T-helper 1 cell treated with Interleukin-12 subunit alpha and Interleukin-12 subunit beta and Interleukin-4 antibody, amounts not matched to agents 30 ng/mL and 1 ng/mL, for 36 hours (primary cell): ENCODE measurements at regions not wholly inside any gene's neighbourhood (a gene's known extent, or its start where the extent isn't known, plus 50 kb on each side); places are given as distances from the start of the nearest gene placed in this dataset.
"Not testable (repeated sequence)": the region's sequence is repeated elsewhere in the genome, so short reads cannot be mapped to it uniquely, and the experiment has no call there.

Experiments used
- intact Hi-C: fragments of 100-400 bp; cut with micrococcal nuclease; formaldehyde crosslinking; loops from one replicate; pipeline ENCODE4 v1.15.1; 2024

DNA sequence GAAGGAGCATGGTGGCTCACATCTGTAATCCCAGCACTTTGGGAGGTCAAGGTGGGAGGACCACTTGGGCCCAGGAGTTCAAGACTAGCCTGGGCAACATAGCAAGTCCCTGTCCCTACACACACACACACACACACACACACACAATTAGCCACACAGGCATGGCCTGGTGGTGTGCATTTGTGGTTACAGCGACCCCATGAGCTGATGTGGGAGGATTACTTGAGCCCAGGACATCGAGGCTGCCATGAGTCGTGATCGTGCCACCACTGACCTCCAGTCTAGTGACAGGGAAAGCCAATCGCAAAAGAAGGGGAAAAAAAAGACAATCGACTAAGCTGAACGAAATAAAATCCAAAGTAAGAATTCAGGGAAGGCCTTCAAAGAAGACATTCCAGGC lies 67.9 kb downstream of the TBX3 start:
- intact Hi-C loops = no loop called here

DNA sequence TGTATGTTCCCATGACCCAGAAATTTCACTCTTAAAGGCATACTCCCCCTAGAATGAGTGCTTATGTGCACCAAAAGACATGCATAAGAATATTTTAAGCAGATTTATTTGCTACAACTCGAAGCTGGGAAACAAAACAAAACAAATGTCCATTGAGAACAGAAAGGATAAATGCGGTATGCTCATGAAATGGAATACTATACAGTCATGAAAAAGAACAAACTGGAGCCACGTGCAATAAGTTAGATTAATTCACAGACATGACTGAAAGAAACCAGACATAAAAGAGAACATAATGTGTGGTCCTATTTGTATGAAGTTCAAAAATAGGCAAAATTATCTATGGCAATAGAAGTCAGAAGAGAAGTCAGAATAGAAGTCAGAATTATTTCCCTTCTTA lies 69.9 kb downstream of the TBX3 start:
- intact Hi-C loops = no loop called here

DNA sequence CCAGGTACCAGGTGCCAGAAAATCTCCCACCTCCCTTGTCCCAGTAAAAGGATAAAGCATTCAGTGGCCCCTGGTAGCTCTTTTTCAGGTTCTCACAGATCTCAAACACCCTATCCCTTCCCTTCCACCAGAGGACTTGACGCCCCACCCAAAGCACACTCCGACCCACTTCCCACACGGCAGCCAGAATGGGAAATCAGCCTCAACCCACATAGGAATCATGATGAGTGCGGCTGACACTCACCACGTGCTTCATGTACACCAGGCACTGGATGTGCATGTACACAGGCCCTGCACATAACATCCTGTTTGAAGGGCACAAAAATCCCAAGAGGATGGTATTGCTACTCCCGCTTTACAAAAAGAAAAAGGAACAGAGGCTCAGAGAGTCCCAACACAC lies 71.9 kb downstream of the TBX3 start:
- intact Hi-C loops = no loop called here

DNA sequence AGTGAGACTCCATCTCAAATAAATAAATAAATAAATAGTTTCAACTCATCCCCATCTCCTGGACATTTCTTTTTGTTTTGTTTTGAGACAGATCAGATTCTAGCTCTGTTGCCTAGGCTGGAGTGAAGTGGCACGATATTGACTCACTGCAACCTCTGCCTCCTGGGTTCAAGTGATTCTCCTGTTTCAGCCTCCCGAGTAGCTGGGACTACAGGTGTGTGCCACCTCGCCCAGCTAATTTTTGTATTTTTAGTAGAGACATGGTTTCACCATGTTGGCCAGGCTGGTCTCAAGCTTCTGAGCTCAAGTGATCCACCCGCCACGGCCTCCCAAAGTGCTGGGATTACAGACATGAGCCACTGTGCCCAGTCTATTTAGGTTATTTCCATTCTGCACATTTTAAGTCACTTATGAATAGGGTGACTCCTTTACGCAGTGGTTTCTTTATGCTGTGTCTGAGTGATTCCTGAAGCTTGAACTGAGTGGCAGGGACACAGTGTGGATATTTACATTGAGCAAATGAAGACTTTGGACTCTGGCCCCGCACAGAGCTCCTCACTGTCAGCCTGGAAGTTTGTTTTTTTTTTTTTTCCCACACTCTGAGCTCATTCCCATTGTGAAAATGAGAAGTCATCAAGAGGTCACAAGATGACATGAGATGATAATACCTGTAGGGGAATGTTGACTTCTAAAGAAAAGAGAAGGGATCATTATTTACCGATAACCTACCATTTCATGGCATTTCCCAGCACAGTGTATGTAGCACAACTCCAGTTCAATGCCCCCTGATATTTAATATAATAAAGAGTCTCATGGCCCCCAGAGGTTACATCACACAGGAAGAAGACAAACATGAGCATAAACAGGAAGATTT lies 72.6 kb downstream of the TBX3 start:
- intact Hi-C loops = no loop called here

DNA sequence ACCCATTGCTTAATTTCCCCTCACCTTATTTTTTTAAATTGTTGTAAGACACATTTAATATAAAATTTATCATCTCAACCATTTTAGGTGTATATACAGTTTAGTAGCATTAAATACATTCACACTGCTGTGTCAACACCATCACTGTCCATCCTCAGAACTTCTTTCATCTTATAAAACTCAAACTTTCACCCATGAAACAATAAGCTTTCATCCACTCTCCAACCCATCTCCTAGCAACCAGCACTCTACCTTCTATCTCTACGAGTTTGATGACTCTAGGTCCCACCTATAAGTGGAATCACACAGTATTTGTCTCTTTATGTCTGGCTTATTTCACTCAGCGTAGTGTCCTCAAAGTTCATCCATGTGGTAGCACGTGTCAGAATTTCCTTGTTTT lies 75.5 kb downstream of the TBX3 start:
- intact Hi-C loops = no loop called here

DNA sequence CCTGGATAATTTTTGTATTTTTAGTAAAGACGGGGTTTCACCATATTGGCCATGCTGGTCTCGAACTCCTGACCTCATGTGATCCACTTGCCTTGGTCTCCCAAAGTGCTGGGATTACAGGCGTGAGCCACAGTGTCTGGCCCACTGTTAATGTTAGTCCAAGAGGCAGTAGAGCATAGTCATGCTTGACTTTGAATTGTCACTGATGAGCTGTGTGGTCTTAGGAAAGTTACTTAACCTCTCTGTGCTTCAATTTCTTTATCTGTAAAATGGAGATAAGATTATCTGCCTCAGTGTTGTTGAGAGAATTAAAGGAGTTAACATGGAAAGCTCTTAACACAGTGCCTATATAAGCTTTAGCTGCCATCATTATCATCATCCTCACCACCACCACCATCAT lies 78.1 kb downstream of the TBX3 start:
- intact Hi-C loops = no loop called here

DNA sequence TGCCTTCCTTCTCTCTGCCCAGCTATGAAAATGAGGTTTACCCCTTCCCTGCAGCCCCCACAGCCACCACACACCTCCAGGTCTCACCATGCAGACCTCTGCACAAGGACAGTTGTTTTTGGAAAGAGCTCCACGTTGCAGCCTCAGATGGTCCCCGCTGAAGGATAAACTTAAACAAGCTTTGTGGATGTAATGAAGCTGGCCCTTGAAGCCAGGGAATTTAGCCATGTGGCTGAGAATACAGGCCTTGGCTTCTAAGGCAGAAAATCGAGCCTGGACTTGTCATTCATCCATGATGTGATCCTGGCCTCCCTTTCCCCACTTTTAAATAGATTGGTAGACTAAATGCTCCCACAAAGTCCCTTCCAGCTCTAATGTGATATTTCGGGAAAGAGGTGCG lies 79.4 kb downstream of the TBX3 start:
- intact Hi-C loops = no loop called here

DNA sequence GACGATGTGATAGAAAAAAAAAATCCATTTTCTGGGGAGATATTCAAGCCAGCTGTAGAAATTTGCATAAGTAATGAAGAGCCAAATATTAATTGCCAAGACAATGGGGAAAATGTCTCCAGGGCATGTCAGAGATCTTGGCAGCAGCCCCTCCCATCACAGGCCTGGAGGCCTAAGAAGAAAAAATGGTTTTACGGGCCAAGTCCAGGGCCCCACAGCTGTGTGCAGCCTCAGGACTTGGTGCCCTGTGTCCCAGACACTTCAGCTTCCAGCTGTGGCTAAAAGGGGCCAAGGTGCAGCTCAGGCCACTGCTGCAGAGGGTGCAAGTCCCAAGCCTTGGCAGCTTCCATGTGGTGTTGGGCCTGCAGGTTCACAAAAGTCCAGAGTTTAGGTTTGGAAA lies 83.4 kb downstream of the TBX3 start:
- intact Hi-C loops = not testable (repeated sequence)

DNA sequence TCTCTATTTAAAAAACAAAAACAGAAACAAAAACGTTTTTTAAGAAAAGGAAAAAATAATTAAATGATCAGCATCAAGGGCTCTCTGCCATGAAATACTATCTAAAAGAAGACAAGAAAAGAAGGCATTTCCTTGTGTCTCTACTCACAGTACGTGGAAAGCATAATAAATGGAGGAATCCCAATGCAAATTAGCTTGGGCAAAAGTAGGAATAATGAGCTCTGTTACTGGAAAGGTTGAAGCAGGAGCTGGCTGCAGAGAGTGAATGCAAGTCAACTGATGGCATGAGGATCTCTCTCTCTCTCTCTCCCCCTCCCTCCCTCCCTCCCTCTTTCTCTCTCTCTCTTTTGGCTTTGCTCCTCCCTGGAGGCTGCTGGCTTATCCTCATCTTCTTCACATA lies 85.9 kb downstream of the TBX3 start:
- intact Hi-C loops = no loop called here

DNA sequence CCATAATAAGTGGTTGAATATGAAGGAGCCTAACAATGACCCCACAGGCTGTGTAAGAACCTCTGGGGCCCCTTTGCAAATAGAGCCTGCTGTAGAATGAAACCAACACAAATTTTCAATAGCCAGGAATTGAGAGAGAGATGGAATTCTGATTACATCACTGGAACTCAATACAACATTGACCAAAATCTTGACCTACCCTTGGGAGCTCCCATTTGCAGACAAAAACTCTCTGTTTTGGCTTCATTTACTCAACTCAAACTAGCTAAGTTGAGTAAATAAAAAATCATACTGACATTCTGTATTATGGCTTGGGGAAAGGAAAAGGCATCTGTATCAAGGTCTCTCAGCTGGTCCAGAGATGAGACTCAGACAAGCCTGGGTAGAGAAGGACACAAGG lies 91.0 kb downstream of the TBX3 start:
- intact Hi-C loops = no loop called here

DNA sequence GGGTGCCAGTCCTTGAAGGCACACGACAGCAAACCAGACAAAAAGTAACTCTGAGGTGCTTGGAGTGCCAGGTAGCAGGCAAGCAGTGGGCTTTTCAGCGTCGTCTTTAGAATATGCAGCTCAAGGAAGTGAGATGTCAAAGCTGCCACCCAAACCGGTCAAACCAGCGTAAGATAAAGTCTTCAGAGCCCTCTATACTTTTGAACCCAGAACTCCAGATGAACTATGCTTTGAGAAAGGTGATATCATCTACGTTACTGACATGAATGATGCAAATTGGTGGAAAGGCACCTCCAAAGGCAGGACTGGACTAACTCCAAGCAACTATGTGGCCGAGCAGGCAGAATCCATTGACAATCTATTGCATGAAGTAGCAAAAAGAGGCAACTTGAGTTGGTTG lies 95.9 kb downstream of the TBX3 start:
- intact Hi-C loops = no loop called here

DNA sequence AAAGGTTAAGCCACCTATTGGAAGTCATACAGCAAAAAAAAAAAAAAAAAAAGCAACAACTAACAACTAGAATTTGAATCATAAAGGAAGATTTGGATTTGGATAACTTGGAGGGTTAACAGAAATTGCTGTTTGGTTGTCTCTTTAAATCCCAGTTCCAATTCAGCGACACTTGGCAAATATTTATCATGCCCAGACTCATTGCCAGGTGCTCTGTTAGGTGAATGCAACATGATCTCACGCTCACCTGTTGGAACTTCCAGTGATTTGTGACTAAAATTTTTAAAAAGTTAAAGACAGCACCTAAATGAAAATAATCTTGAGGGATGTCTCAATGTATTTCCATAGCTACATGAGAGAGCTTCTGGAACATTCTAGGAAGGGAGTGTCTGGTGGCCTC lies 103.7 kb downstream of the TBX3 start:
- intact Hi-C loops = no loop called here

DNA sequence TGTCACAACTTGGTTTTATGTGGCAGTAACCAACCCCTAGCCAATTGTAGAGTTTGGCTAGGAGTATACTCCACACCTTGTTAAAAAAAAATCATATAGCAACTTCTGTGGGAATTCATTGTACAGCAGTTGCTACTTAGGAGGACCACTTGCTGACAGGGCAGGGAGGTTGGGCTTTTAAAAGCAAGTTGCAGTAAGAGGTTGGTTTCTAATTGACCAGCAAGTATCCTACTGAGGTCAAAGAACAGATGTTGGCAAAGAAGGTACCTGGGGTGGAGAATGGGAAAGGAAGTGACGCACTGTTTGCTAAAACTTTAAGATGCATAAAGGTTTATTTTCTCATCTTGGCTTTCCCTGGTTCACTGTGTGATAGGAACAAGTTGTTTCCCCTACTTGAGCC lies 104.6 kb downstream of the TBX3 start:
- intact Hi-C loops = no loop called here

DNA sequence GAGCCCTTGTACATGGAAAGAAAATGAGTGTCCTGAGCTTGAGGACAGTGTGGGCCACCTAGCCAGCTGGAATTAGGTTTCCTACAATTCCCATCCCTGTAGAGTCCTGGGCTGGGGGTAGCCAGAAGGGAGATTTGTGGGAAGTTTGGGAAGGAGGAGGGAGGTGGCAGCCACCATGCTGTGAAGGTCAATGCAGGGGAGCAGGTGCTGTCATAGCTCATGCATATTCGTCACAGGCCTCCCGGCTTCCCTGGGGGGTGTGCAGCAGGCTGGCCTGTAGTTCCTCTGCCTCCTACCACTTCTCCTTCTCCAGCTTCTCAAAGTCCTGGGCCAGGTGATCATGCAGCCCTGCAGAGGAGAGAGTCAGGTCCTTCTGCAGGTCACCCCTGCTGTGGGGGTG lies 121.3 kb downstream of the TBX3 start:
- intact Hi-C loops = no loop called here

DNA sequence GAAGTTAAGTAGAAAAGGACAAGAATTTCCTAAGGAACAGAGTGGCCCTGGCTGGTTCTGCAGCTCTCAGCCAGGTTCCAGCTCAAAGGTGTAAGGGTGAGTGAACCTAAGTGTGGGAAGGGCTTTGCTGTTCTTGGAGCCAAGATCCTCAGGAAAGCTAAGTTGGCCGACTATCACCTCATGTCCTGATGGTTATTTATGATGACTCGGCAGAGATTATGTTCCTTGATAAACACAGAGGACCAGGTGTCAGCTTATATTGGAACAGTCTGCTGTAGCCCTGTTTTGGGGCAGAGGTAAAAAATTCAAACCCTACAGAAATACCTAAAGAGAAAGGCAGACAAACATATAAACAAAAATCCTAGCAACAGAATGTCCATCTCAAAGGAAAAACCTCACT lies 128.5 kb downstream of the TBX3 start:
- intact Hi-C loops = no loop called here

DNA sequence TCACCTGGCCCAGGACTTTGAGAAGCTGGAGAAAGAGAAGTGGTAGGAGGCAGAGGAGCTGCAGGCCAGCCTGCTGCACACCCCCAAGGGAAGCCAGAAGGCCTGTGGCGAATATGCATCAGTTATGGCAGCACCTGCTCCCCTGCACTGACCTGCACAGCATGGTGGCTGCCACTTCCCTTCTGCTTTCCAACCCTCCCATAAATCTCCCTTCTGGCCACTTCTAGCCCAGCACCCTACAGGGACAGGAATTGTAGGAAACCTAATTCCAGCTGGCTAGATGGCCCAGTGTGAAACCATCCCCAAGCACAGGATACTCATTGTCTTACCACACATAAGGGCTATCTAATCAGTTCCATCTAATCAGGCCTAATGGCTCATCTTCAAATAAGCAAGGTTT lies 136.3 kb downstream of the TBX3 start:
- intact Hi-C loops = no loop called here

DNA sequence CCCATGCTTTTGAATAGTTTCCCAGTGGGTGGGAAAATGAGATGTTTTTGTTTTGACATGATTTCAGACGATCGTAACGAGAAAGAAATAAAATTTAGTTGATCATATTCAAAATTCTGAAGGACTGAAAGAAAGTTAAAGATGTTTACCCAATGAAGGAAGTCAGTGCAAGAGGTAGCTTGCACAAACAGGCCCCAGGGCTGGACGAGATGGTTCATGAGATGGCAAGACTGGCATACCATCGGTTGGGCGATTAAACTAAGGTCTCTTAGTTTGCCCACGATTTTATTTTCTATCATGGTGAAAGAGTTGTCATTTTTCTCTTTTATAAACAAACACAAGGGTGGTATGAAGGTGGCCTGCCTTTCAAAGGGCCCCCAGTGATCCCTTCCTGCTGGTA lies 124.5 kb upstream of the TBX5 start:
- intact Hi-C loops = no loop called here

DNA sequence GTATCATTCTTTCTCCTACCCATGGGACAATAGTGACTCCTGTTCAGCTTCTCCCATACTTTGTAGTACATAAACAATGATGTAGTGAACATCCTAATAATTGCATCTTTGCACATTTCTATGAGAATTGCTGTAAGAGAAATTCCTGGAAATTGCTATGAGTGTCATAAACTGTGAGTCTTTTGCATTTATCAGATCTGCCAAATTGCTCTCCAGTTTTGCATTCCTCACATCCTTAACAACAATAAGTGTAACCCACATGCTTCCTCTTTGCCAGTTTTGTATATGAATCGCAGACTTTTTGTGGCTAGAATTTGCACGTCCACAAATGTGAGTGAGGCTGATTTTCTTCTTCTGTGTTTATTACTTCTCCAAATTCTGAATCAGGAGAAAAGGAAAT lies 124.0 kb upstream of the TBX5 start:
- intact Hi-C loops = no loop called here

DNA sequence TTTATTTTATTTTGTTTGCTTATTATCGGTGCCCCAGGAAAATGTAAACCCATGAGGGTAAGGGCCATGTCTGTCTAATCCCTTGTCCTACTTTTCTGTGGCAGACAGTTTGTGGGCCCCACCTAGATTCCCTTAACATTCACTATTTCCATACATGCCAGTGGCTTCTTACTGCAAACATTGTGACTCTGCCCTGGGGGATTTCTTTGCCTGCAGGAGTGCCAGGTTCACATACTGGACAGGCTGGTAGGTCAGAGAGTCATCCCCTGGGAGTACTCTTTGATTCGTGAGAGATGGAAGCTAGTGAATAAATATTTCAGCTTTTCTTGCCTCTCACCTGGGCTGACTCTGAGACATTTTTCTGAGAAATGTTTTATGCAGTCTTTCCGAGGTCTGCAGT lies 122.8 kb upstream of the TBX5 start:
- intact Hi-C loops = no loop called here

DNA sequence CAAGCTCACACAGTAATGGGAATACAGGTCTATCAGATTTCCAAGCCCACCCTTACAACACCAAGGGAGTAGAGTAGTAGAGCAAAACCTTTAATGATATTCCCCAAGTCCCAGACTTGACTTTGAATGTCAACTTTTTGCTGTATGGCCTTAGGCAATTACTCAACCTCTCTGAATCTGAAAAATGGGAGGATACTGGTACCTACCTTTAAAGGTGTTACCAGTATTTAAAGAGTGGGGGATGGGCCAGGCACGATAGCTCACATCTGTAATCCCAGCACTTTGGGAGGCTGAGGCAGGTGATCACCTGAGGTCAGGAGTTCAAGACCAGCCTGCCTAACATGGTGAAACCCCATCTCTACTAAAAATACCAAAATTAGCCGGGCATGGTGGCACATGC lies 115.2 kb upstream of the TBX5 start:
- intact Hi-C loops = not testable (repeated sequence)

DNA sequence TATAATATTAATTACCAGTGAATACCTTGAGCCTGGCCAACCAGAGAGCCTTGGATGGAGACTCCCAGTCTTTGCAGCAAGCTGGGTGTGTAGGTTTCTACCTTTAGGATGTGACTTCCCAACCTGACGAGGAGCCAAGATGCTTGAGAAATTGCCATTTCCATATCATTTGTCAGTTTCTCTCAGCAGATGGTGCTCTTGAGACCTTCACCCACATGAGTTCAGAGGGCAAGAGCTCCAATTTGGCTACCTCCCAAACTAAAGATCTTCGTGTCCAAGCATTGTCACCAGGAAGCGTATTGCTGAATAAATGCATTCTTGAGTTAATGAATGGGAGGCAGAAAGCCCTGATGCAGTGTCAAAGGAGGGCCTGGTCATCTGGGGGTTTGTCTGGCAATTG lies 106.4 kb upstream of the TBX5 start:
- intact Hi-C loops = no loop called here

DNA sequence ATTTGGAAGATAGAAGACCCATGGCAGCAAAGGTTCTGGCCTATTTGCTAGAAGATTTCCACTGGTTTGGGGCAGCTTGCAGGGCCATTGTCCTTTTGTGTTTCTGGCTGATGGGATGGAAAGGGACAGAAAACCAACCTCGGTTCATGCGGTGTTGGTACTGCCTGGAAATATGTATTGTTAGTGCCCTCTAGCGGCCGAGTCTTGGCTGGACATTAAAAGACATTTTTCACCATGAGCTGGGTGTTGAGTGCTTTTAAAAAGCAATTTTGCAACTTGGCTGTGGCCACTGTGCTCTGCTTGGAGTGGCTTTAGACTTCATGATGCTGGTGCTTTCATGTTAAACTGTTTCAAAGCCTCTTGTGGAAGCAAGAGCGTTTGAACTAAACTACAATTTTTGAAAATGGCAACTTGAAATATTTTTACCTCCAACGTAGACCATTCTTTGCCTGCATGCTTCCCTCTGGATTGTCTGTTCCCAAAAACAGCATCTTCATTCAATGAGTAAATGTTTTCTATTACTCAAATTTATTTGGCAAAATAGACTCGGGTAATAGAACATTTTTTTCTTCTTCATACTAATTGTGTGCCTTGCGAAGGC lies 102.7 kb upstream of the TBX5 start:
- intact Hi-C loops = loop anchor here (1.0 kb wide), 2 partner anchors 528 to 542 kb away; partner anchors contain the start of gene RBM19

DNA sequence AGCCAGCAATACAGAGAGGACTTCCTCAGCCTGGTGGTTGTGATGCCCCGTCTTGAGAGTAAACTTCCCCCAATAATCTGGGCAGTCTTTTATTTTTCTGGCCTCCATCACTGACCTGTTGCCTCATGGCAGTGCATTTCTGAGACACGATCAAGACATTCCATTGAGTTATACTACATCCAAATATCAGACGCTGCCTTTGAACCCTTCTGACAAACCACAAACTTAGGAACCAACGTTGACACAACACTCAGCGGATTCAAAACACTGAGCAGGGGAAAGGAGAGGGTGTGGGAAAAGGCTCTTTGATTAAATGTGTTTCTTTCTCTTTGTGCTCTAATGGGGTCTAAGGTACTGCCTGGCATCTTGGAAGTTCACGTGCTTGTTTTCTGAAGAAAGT lies 100.7 kb upstream of the TBX5 start:
- intact Hi-C loops = no loop called here
